ENCODE measurements at regions not wholly inside any gene's neighbourhood (a gene's known extent, or its start where the extent isn't known, plus 50 kb on each side); places are given as distances from the start of the nearest gene placed in this dataset.
A peak's percentile ranks its signal among the peaks of the same experiment; 100 is the strongest.

DNA sequence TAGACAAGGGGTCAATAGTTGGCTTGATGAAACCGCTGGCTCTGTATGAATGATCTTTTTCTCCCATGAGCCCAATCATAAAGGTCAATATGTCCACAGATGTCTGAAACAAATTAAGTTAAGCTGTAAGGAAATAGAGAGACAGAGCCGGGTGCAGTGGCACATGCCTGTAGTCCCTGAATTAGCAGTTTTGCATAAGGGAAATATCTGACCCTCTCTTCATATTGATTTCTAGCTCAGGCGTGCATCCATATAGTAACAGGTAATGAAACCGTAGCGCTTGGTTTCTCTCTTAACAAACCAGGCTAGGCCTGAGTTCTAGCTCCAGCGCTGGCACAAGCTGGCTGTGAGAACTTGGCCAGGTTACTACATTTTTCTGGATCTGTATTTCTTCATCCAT, 118.1 kb upstream of the ERCC6L2 start:
- no peaks in the 10 kb centered on the region for H3K27me3 ChIP-seq
- peaks cover 41% of the 10 kb centered on the region for H3K4me1 ChIP-seq
- DNase-seq: no peak
- H3K9me3 ChIP-seq: no peaks in the 10 kb centered on the region
- no peak overlapping the region for H3K4me3 ChIP-seq
- H3K27ac ChIP-seq: peak overlapping the region; percentile 16 to 58
- H3K36me3 ChIP-seq (ENCODE audit: low read depth, missing control alignments): no peaks in the 10 kb centered on the region
- intact Hi-C loops (cut with DNase I; ENCODE audit: low total_unique reads): no loop called here
- 84 to 87% methylated on average over 6 of the region's 6 CpGs for WGBS, 2 donors
- no peak for TF ChIP-seq POLR2A (IDR thresholded peaks at IDR 0.05)
- TF ChIP-seq, protein P1, sequence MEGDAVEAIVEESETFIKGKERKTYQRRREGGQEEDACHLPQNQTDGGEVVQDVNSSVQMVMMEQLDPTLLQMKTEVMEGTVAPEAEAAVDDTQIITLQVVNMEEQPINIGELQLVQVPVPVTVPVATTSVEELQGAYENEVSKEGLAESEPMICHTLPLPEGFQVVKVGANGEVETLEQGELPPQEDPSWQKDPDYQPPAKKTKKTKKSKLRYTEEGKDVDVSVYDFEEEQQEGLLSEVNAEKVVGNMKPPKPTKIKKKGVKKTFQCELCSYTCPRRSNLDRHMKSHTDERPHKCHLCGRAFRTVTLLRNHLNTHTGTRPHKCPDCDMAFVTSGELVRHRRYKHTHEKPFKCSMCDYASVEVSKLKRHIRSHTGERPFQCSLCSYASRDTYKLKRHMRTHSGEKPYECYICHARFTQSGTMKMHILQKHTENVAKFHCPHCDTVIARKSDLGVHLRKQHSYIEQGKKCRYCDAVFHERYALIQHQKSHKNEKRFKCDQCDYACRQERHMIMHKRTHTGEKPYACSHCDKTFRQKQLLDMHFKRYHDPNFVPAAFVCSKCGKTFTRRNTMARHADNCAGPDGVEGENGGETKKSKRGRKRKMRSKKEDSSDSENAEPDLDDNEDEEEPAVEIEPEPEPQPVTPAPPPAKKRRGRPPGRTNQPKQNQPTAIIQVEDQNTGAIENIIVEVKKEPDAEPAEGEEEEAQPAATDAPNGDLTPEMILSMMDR (IDR thresholded peaks at IDR 0.05): no peak

DNA sequence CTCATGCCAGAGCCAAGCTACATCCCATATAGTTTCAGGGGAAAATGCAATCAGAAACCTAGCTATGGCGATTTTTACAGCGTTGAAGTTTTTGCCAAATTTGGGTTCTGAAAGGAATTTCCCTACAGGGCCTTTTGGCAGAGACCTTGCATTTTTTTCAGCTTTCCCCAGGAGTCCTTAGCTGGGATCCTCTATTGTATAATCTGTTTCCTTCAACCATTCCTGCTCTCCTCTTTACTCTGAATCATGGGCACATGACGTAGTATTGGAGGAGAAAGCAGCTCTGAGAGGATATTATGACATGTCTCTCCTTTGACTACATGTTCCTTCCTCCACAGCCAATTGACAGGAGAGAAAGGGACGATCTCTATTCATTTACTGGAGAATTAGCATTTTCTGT, 118.5 kb upstream of the ERCC6L2 start:
- H3K9me3 ChIP-seq: no peaks in the 10 kb centered on the region
- DNase-seq: no peak
- 34 to 45% methylated on average over 4 of the region's 4 CpGs for WGBS, 2 donors
- no peak overlapping the region for H3K4me3 ChIP-seq
- TF ChIP-seq POLR2A (IDR thresholded peaks at IDR 0.05): no peak
- TF ChIP-seq, protein P1 (IDR thresholded peaks at IDR 0.05): no peak
- H3K4me1 ChIP-seq: peaks cover 44% of the 10 kb centered on the region
- no peaks in the 10 kb centered on the region for H3K27me3 ChIP-seq
- H3K36me3 ChIP-seq (ENCODE audit: low read depth, missing control alignments): no peaks in the 10 kb centered on the region
- intact Hi-C loops (cut with DNase I; ENCODE audit: low total_unique reads): no loop called here
- peak overlapping the region; percentile 16 to 58 for H3K27ac ChIP-seq

DNA sequence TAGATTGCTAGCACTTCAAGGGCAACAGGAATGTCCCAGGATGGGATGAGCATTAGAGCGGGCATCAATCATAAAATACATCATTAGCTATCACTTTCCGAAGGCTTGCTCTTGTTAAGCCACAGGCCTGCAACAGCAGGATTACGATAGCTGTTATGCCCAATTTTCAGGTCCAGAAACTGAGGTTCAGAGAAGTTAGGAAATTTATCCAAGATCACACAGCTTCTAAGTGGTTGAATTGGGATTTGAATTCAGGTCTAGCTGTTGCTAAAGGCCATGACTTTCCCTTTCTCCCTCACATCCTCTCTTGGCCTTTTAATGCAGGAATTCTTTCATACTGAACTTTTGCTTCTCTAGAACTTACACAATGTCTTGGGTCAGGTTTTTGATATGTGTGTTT, 119.4 kb upstream of the ERCC6L2 start:
- peaks cover 44% of the 10 kb centered on the region for H3K4me1 ChIP-seq
- TF ChIP-seq POLR2A (IDR thresholded peaks at IDR 0.05): no peak
- TF ChIP-seq, protein P1 (IDR thresholded peaks at IDR 0.05): no peak
- H3K36me3 ChIP-seq (ENCODE audit: low read depth, missing control alignments): no peaks in the 10 kb centered on the region
- H3K9me3 ChIP-seq: no peaks in the 10 kb centered on the region
- DNase-seq: no peak
- H3K27ac ChIP-seq: peak overlapping the region in 1 of 2 donors; percentile 58
- 94 to 97% methylated on average over 3 of the region's 3 CpGs for WGBS, 2 donors
- intact Hi-C loops (cut with DNase I; ENCODE audit: low total_unique reads): no loop called here
- H3K4me3 ChIP-seq: no peak overlapping the region
- no peaks in the 10 kb centered on the region for H3K27me3 ChIP-seq

DNA sequence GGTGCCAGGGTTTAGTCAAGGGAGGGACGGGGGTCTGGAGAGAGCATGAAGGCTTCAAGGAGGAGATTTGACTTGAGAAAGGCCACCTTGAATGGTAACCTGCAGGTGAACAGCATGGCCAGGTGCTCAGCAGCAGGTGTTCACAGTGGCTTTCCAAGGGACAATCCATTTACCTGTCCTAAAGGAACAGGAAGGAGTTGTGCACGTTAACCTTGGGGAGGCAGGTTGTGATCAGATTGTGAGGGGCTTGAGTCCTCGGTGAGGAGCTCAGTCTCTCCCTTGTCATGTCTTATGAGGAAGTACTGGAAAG, 120.1 kb upstream of the ERCC6L2 start:
- H3K27me3 ChIP-seq: no peaks in the 10 kb centered on the region
- TF ChIP-seq, protein P1 (IDR thresholded peaks at IDR 0.05): no peak
- TF ChIP-seq POLR2A (IDR thresholded peaks at IDR 0.05): no peak
- no peaks in the 10 kb centered on the region for H3K36me3 ChIP-seq (ENCODE audit: low read depth, missing control alignments)
- H3K4me1 ChIP-seq: peaks cover 44% of the 10 kb centered on the region
- H3K4me3 ChIP-seq: no peak overlapping the region
- no peak for DNase-seq
- peak overlapping the region; percentile 5 to 58 for H3K27ac ChIP-seq
- H3K9me3 ChIP-seq: no peaks in the 10 kb centered on the region
- WGBS, 2 donors: 68 to 76% methylated on average over 3 of the region's 3 CpGs
- intact Hi-C loops (cut with DNase I; ENCODE audit: low total_unique reads): no loop called here

DNA sequence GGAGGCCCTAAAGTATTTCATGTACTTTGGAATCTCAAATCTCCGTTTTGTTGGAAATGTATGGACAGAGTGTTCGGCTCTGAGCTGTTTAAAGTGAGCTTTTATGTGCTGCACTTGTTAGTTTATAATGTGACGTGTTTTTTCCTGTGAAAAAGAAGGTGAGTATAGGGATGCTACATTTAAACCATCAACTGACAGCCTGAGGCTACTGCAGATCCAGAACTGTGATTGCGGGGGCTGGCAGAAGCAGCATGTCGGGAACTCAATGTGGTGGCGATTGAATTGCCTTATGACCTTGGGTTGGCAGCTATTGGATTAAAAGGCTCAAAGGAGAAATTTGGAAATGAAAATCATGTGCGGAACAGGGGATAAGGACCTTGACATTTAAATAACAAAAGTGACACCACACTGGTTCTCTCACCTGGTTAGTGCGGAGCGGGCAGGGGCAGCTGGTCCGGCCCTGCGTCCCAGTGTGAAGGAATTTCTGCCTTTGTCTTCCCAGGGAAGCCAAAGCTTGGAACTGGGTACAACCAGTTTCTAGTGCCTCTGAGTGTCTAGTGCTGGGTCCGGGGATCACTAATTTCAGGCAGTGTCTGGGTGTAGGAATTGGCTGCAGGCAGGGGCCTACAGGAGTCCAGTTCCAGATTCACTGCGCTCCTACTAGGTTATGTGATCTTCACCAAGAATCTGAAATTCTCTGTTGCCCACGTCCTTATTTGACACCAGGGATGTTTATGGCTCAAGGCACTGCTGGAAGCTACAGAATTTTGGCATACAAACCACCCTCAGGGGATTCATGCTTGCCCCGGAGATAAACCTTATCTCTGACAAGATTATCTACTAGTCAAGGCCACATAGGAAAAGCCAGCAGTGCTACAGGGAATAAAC, 120.7 kb upstream of the ERCC6L2 start:
- no peak for TF ChIP-seq POLR2A (IDR thresholded peaks at IDR 0.05)
- TF ChIP-seq, protein P1 (IDR thresholded peaks at IDR 0.05): no peak
- Histone ChIP-seq H3K4me3 (no peak overlapping the region), H3K27ac (peak overlapping the region; percentile 5 to 58), H3K9me3 (no peaks in the 10 kb centered on the region), H3K36me3 (ENCODE audit: low read depth, missing control alignments) (no peaks in the 10 kb centered on the region), H3K27me3 (no peaks in the 10 kb centered on the region), H3K4me1 (peaks cover 44% of the 10 kb centered on the region)
- intact Hi-C loops (cut with DNase I; ENCODE audit: low total_unique reads): no loop called here
- 58 to 70% methylated on average over 15 of the region's 15 CpGs for WGBS, 2 donors
- no peak for DNase-seq

Data from testis (tissue), 2 donors.